Fibroblast of the conjunctiva (primary cell): ENCODE measurements at regions not wholly inside any gene's neighbourhood (a gene's known extent, or its start where the extent isn't known, plus 50 kb on each side); places are given as distances from the start of the nearest gene placed in this dataset.

Experiments
- DNase-seq: peaks from one replicate; pipeline ENCODE4 v3.0.0-alpha.2; 2010; ENCODE audit warnings: low read depth

DNA sequence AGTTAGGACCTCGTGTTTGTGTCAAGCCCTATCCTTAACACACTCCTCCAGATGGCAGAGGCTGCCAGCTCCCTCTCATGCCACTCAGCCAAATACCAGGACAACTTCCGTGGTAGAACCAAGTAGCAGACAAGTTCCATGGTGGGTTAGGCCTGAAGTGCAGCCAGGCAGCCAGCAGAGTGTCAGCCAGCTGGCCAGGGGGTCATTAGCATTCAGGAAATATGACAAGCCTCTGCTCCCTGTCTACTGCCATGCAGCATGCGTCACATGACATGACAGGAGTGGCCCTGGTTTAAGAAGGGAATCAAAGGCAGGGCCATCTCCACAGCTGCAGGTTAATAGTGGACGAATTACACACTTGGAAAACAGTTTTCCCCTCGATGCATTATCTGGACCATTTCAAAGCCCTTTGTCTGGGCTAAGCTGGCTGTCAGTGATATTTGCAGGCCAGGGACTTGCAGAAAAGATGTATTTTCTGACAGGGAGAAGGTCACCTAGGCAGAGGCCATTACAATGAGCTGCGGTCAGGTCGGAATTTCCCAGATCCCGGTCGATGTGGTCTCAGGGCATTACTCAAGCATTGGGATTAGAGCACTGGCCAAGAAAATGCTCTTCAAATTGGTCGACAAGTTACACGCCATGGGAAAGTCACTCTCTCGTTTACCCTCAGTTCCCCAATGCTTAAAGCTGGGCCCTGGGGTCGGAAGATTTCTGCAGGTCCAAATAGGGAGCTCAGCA lies 461.7 kb upstream of the CADM1 start:
- no peak for DNase-seq

DNA sequence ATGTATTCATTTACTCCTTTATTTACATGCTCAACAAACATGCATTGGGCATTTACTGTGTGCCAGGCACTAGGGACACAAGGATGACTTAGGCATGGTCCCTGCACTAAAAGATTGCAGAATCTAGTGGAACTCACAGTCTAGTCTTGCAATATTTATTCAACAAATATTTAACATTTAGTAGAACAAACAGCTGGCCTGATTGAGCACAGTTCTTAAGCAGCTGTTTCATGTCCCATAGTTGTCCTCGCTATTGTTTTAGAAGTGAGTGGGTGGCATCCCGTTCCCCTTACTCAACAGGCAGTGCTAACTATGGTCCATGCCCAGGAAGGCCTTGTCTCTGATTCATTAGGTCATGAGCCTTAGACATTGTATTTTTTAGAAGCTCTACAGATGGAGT lies 459.9 kb upstream of the CADM1 start:
- no peak for DNase-seq

DNA sequence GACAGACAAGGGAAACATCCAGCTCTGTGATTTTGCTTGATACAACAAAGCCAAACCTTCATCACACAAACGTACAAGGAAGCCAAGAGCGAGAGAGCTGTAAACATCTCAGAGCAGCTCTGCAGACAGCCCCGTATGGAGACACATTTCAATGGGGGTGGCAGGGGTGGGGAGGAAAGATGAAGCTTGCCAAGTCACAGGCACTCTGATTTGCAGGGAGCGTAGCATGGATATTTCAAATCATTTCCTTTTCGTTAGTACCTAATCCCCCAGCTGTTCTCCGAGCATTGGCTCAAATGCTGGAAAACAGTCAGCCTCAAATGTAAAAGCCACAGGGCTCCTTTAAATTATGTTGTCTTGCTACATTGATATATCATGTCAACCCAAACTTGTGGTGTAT lies 458.9 kb upstream of the CADM1 start:
- no peak for DNase-seq

DNA sequence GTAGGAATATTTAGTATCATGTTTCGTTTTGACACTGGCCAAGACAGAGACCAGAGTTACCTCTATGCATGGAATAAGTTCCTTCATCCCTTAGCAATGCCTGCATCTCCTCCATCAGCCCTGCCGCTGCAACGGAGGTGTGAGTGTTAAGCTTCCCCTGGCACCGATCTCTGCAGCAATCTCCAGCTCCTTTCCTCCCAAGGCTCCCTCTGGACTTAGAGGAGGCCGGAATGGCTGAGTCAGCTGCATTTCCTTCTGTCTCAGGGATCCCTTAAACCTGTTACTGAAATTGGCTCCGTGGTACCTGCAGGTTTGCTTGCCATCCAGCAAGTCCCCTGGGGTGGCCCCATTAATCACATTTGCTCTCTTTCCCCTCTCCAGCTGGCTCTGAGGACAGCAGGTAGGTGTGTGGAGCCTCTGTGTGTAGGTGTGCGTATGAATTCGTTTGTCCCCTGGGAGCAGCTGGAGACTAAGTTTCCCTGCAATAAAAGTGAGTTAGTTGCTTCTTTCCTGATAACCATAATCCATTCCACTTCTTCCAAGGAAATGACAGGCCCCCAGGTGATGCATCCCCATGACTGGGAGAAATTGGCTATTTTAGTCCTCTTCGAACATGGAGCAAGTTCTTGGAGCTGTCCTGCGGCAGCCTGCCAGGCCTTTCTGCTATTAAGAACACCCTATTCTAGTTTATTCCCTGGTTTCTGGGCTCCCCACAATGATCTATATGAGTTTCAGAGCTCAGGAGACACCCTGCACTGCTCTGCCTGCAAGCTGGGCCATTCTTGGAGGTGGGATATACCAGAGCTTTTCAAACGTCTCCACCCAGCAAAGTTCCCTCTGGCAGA lies 457.2 kb upstream of the CADM1 start:
- DNase-seq = no peak

DNA sequence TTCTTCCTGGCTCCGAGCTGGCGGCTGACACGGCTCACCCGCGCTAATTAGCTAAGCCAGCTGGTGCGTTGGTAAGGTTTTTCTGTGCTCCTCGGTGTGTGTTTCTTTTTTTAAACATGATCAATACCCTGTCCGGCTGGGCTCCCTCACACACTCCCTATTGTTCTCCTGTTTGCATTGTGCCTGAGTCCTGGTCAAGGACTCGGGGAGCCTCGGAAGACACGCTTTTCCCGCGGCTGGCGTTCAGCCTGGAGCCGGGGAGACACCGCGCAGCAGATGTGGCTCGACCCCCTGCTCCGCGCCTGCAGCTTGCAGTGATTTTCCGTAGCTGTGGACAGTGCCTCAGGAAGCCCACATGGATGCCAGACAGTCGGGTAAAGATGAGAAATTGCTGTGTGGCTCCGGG lies 454.9 kb upstream of the CADM1 start:
- no peak for DNase-seq

DNA sequence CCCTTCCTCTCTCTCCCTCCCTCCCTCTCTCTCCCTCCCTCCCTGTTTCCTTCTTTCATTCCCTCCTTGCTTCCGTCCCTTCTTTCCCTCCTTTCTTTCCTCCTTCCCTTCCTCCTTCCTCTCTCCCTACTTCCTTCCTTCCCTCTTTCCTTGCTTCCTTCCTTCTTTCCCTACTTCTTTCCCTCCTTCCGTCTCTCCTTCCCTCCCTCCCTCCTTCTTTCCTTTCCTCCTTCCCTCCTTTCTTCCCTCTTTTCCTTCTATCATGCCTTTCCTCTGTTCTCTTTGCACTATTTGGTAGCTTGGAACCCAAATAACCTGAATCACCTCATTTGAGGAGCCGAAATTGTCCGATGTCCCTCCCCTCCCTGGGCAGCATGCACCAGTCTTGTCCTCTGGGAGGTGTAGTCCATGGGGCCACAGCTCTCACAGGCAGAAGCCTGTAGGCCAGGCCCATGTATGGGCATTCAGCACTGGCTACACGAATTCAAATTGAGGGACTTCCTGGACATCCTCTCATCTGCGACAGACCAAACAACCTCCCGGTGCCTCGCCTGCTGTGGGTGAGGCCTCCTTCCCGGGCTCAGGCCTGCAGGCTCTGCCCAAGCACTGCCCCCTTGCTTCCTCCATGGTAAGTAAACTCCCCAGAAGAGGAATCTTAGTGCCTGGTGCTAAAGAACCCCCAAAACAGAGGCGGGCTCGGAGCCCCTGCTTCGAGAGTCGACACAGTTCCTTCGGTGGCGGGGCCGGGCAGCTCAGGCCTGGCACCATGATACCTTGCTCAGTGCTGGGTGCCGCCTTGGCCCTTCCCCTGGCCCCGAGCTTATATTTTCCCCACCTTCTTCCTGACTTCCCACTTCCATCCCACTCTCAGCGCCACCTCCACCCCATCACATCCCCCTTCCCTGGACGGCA lies 454.1 kb upstream of the CADM1 start:
- no peak for DNase-seq

DNA sequence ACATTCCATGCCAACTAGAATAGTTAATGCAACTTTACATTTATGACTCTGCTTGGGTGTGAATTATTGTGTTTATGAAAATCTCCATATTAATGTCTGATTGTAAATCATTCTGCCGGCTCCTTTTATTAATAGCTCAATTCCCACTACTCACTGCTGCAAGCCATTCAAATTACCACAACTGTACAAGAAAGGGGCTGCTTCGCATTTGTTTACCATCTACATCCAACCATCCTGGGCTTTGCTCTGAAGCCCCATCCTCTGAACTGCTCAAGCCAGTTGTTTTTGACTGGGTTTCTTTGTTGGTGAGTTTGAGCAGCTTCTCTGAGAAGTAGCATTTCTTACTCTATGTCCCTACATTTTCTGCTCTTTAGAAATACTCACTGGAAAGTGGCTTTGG lies 451.6 kb upstream of the CADM1 start:
- DNase-seq = no peak

DNA sequence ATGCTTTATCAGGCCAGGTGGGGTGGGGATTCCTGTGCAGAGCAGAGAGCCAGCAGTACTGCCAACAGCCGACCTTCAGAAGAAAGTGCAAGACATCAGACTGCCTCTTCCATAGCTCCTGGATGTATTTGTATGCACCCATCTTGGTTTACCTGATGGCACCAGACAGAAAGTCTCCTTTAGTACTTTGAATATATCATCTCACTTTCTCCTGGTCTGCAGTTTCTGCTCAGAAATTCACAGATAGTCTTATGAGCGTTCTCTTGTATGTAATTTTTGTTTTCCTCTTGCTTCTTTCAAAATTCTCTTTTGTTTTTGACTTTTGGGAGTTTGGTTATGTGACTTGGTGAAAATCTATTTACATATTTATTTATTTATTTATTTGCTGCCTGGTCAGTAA lies 446.4 kb upstream of the CADM1 start:
- DNase-seq = no peak

DNA sequence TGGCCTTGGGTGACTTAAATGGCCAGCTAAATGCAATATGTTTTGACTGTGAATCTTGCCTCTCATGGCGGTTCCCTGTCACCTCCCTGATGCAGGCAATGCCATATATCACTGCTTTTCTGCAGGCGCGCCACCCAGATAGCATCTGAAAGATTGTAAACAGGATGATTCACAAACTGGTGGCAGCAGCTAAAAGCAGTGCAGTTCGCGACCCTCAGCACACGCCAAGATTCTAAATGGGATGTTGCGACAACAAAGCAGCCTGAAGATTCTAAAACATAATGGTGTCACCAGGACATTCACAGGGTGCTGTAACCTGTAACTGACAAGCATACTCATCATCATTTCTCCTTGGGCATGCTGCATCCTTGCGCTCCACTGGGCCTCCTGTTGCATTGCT lies 440.4 kb upstream of the CADM1 start:
- no peak for DNase-seq

DNA sequence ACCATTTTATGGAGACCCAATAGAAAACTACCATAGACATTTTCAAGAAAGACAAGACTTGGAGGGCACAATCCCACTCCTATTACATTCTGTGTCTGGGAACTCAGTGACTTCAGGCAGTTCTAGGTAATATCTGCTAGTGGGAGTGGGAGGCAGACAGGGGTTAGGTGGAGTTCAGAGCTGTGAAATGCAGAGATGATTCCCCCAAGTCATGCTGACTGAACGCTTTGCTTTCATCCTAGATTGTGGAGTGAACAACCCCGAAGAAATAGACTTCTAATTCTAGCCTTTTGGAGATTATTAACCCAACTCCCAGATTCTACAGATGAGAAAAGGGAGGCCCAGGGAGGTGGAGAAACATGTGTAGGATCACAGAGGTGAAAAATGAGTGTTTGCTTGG lies 437.8 kb upstream of the CADM1 start:
- DNase-seq = no peak

DNA sequence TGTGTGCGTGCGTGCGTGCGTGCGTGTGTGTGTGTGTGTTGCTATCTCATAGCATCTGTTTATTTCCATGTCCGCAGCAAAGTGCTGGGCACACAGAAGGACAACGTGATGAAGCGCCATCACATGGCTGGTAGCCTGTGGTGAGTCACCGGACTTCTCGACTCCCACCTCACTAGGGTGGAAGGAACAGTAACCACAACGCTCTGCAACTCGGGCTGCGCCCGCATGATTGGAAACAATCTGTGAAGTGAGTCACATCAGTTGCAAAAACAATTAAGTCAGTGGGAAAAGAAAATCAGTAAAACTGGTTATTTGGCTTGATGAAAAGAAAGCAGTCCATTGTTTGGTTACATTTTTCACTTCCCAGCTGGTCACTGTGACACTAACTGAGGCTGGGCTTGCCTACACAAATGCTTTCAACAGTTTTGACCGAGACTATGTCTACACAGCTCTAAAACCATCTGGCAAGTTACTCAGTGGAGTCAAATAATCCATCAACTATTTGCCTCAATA lies 437.3 kb upstream of the CADM1 start:
- DNase-seq = peak; percentile 8

DNA sequence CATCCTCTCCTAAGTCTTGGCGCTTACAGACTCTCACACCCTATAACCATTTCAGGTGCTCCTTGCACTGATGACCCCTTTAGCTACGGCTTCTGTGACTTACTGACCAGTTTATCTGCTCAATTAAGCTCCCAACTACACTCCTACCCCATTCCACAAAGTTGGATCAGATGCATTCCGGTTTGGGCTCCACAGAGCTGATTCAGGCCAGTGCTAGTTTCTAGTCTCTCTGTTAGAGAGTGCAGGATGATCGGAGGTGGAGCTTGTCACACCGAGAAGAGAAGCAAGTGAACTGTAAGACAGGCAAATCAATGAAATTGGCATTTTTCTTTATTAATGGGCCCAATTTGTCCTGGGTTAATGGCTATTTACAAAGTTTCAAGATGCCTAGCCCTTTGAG lies 436.8 kb upstream of the CADM1 start:
- no peak for DNase-seq

DNA sequence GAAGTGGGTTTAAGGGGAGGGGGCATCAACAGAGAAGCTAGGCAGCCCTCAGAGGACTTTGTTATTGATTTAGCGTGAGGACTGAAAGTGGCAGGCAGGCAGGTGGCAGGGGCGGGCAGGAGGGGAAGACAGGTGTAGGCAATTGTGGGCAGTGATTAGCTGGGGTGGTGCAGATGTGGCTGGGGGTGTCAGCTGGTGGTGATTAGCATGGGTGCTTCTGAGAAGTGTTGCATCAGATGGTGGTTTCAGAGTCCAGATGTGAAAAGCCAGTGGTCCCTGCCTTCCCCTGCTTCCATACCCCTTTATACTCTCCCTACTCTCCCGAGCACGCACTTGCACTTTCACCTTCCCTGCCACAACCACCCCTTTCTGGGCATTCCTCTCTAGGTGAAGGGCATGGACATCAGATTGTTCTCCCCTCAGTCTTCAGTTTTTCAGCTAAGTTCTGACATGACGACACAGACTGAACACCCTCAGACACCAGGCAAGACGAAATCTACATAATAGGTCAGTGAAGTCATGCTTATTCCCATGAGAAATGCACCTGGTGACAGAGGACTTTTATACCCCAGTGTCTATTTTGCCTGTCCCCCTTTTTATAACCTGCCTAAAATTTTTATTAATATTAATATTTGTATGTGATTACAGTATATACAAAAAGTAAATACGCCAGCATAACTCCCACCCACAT lies 435.7 kb upstream of the CADM1 start:
- DNase-seq = no peak

DNA sequence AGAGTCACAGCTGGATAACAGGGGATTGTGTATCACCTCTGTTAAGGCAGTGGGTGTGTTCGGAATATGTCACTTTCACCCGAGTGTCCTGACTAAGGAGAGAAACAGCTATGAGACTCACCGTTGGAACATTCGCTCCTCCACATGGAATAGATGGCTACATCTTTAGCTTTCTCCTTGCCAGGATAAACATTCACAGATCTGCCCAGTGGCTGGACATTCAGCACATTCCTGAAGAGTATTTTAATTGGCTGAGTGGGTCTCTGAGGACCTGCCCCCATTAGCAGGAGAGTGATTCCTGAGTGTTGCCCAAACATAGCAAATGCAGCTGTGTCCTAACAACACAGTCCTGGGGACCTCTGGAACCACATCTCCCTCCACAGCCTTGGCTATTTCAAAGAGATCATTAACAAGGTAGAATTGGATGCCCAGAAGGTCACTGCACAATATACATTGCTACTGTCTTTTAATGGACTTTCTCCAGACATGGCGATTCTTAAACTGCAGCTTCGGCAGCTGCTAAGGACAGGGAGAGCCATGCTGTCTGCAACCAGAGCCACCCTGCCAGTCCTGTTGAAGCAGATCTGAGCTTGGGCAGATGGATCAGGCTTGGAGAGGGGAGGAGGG lies 435.0 kb upstream of the CADM1 start:
- DNase-seq = no peak

DNA sequence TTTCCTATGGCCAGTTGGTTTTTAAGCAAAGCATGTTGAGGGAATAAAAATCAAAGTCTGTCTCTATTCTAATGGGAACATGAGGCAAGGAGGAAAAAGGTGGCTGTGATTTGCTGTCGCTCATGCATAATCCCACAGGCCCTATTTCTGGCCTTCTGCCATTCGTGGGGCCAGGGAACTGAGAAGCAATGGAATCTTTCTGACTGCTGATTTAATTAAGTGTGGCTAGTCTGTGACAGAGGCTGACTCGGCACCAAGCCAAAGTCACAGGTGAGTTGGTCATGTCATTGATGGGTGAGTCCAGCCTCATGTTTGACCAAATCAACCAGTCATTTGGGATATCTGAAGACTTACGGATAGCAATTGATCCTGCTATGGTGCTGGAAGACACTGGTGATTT lies 429.3 kb upstream of the CADM1 start:
- DNase-seq = no peak

DNA sequence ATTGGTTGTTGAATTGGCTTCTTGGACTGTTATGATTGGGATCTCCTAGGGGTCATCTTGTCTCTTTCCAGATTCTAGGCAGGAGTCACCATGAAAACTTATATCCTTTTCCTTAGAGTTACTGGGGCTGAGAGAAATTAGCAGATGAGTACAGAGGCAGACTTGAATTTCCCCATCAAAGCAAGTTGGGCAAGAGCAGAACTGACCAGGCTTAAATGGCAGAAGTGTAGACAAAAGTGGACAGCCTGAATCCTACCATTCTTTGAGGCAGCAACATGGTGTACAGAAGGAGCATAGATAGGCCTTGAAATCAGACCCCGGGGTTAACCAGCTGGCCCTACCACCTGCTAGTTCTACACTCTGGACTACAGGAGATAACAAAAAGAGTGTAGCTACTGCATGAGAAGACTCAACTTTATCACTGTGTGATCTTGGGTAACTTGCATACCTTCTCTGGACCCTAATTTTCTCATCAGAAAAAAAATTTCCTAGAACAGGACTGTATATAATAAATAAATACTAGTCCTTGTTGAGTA lies 427.4 kb upstream of the CADM1 start:
- no peak for DNase-seq

DNA sequence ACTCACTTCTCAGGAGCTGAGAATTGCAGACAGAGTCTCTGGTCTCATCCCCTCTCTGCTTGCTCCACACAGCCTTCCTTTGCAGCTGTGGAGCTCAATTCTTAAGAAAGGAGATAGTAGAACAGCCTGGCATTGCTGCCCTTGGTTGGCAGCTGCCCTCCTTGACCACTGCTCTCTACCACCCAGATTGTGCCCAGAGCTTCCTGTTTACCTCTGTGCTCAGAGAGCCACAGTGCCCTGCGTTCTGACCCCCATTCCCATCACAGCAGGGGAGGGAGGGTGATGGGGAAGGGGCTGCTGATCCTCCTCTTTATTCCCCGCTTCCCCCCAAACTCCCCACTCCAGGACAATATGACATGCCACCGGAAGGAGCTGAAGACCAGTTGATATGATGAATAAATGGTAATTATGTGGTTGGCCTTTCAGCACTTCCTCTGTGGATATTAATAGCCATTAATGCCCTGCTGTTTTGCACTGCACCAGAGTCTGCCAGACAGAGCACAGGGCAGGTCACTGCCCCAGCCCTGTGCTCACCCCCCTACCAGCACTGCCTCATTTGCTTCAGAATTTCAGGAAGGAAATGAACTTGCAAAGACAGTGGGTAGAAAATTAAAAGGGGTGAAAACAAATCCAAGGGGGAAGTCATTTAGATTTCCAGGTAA lies 426.8 kb upstream of the CADM1 start:
- DNase-seq = no peak

DNA sequence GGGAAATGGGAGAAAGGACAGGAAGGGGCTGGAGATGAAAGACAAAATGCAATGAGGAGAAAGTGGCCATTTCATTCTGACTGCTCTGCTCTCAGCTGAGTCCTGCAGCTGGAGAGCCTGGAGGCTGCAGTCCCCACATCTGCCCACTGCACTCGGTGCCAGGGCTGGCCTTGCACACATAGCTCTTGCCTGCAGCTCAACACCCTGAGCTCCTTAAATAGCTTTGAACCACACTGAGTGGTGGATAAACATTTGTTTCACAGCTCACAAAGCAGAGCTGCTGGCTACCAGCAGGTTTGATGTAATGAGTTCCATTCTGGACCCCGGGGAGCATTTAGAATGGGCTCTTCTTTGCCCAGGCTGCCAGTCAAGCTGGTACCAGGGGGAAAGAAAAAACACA lies 426.1 kb upstream of the CADM1 start:
- DNase-seq = no peak

DNA sequence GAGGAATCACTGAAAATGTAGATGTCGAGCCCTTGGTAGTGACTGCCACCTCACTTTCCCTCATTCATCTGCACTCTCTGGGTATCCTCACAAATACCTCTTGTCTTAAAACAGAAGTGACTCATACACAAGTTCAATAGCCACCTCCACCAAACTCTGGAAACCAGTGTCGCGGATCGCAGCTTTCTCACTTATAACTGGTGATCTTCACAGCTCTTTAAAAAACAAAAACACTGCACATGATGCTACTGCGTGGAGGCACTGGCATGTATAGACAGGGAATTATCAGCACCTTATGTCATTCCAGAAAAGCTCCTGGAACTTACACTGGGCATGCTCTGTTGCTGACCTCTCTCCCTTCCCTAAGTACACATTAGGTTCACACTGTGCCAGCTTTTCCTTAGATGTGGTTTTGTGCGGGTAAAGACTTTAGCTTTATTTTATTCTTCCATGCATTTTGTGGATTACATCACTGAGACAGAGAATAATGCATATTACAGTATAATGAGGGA lies 425.5 kb upstream of the CADM1 start:
- no peak for DNase-seq

DNA sequence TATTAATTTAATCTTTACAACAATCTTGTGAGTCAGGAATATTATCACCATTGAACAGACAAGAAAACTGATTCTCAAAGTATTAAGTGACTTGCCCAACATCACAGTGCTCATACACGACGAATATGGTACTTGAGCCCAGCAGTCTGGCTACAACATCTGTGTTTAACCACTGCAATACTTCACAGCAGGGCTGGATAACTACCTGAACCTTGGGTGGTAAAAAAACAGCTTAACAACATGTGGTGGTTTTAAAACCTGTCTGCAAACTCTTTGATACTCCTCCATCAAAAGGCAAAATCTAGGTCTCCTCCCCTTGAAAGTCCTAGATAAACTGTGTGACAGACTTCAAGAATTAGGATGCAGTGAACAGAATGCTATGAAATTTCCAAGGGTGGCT lies 424.6 kb upstream of the CADM1 start:
- DNase-seq = no peak
